ENCODE measurements at regions not wholly inside any gene's neighbourhood (a gene's known extent, or its start where the extent isn't known, plus 50 kb on each side); places are given as distances from the start of the nearest gene placed in this dataset.

DNA sequence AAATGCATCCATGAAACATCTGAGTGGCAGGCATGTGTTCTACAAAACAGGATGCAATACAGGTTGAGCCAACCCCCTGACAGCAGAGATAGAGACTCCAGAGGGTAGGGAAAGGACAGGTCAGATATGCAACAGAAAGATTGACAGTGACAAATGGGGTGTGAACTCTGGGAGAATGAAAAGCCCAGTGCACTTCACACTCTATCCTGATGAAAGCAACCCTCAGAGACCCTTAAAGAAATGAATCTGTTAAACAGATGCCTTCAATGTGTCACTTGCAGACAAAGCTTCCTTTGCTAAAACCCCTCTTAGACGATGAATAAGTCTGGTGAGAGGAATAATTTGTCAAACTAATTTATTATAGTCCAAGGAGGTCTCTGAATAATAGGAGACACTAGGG is 89.9 kb downstream of the RFPL4B start:
- Histone ChIP-seq H3K27ac (replicated peaks) (no peak overlapping the region), H3K27me3 (ENCODE audit: insufficient read depth, poor library complexity, severe bottlenecking) (no peaks in the 10 kb centered on the region), H3K4me3 (replicated peaks; ENCODE audit: insufficient read depth, low read length) (no peak overlapping the region)
- DNase-seq (ENCODE audit: low read depth in 1 of 2, low spot score in 1 of 2) = no peak
- TF ChIP-seq POLR2AphosphoS5 (IDR thresholded peaks at IDR 0.05; ENCODE audit: low read depth) = no peak
- TF ChIP-seq, protein P1, sequence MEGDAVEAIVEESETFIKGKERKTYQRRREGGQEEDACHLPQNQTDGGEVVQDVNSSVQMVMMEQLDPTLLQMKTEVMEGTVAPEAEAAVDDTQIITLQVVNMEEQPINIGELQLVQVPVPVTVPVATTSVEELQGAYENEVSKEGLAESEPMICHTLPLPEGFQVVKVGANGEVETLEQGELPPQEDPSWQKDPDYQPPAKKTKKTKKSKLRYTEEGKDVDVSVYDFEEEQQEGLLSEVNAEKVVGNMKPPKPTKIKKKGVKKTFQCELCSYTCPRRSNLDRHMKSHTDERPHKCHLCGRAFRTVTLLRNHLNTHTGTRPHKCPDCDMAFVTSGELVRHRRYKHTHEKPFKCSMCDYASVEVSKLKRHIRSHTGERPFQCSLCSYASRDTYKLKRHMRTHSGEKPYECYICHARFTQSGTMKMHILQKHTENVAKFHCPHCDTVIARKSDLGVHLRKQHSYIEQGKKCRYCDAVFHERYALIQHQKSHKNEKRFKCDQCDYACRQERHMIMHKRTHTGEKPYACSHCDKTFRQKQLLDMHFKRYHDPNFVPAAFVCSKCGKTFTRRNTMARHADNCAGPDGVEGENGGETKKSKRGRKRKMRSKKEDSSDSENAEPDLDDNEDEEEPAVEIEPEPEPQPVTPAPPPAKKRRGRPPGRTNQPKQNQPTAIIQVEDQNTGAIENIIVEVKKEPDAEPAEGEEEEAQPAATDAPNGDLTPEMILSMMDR (IDR thresholded peaks at IDR 0.05; ENCODE audit: insufficient read depth, low read length) = no peak
- TF ChIP-seq, protein P2, sequence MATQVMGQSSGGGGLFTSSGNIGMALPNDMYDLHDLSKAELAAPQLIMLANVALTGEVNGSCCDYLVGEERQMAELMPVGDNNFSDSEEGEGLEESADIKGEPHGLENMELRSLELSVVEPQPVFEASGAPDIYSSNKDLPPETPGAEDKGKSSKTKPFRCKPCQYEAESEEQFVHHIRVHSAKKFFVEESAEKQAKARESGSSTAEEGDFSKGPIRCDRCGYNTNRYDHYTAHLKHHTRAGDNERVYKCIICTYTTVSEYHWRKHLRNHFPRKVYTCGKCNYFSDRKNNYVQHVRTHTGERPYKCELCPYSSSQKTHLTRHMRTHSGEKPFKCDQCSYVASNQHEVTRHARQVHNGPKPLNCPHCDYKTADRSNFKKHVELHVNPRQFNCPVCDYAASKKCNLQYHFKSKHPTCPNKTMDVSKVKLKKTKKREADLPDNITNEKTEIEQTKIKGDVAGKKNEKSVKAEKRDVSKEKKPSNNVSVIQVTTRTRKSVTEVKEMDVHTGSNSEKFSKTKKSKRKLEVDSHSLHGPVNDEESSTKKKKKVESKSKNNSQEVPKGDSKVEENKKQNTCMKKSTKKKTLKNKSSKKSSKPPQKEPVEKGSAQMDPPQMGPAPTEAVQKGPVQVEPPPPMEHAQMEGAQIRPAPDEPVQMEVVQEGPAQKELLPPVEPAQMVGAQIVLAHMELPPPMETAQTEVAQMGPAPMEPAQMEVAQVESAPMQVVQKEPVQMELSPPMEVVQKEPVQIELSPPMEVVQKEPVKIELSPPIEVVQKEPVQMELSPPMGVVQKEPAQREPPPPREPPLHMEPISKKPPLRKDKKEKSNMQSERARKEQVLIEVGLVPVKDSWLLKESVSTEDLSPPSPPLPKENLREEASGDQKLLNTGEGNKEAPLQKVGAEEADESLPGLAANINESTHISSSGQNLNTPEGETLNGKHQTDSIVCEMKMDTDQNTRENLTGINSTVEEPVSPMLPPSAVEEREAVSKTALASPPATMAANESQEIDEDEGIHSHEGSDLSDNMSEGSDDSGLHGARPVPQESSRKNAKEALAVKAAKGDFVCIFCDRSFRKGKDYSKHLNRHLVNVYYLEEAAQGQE (IDR thresholded peaks at IDR 0.05; ENCODE audit: insufficient replicate concordance, low read depth) = no peak
- no peak for TF ChIP-seq SPI1 (IDR thresholded peaks at IDR 0.05; ENCODE audit: borderline replicate concordance, low read depth)

DNA sequence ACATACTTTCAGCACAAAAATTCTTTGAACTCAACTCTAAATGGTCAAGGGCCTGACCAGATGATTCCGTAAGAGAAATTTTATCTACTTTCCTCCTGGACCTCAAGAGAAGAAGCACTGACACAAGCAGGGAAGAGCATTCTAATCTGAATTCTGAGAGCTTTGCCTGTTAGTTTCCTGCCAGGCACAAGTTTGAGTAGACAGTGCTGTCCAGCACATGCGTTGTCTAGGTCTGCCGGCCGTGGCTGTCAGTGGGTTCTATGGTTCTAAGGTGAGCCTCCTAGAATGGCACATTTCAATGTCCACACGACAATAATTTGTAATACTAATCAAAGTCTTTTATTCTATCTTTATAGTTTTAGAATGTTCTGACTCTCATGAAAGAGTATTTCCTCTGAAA is 91.9 kb downstream of the RFPL4B start:
- DNase-seq (ENCODE audit: low read depth in 1 of 2, low spot score in 1 of 2) = no peak
- TF ChIP-seq, protein P2 (IDR thresholded peaks at IDR 0.05; ENCODE audit: insufficient replicate concordance, low read depth) = no peak
- TF ChIP-seq, protein P1 (IDR thresholded peaks at IDR 0.05; ENCODE audit: insufficient read depth, low read length) = no peak
- TF ChIP-seq SPI1 (IDR thresholded peaks at IDR 0.05; ENCODE audit: borderline replicate concordance, low read depth) = no peak
- no peak for TF ChIP-seq POLR2AphosphoS5 (IDR thresholded peaks at IDR 0.05; ENCODE audit: low read depth)
- no peak for TF ChIP-seq GABPA (IDR thresholded peaks at IDR 0.05; ENCODE audit: low read depth)
- Histone ChIP-seq H3K27me3 (ENCODE audit: insufficient read depth, poor library complexity, severe bottlenecking) (no peaks in the 10 kb centered on the region), H3K4me3 (replicated peaks; ENCODE audit: insufficient read depth, low read length) (no peak overlapping the region), H3K27ac (replicated peaks) (no peak overlapping the region)

DNA sequence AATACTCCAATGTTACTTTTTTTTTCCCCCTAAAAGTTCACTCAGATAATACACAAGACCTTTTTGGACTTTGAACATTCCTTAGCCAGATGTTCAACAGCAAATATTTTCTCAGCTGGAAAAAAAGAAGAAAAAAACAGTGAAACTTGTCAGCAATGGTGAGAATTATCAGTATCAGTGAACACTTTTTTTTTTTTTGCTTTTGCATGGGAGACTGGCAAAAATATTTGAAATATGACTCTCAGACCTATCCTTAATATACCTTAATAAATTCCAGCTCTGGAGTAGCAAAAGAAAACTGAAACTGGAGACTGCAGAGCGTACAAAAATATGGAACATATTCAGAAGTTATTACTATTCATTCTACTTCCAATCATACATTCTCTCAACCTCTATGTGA is 92.3 kb downstream of the RFPL4B start:
- H3K4me3 ChIP-seq (replicated peaks; ENCODE audit: insufficient read depth, low read length) = no peak overlapping the region
- DNase-seq (ENCODE audit: low read depth in 1 of 2, low spot score in 1 of 2) = no peak
- TF ChIP-seq POLR2AphosphoS5 (IDR thresholded peaks at IDR 0.05; ENCODE audit: low read depth) (no peak), GABPA (IDR thresholded peaks at IDR 0.05; ENCODE audit: low read depth) (no peak), SPI1 (IDR thresholded peaks at IDR 0.05; ENCODE audit: borderline replicate concordance, low read depth) (no peak)
- TF ChIP-seq, protein P1 (IDR thresholded peaks at IDR 0.05; ENCODE audit: insufficient read depth, low read length) = no peak
- TF ChIP-seq, protein P2 (IDR thresholded peaks at IDR 0.05; ENCODE audit: insufficient replicate concordance, low read depth) = no peak
- no peak overlapping the region for H3K27ac ChIP-seq (replicated peaks)
- no peaks in the 10 kb centered on the region for H3K27me3 ChIP-seq (ENCODE audit: insufficient read depth, poor library complexity, severe bottlenecking)
